ENCODE measurements at regions not wholly inside any gene's neighbourhood (a gene's known extent, or its start where the extent isn't known, plus 50 kb on each side); places are given as distances from the start of the nearest gene placed in this dataset.

DNA sequence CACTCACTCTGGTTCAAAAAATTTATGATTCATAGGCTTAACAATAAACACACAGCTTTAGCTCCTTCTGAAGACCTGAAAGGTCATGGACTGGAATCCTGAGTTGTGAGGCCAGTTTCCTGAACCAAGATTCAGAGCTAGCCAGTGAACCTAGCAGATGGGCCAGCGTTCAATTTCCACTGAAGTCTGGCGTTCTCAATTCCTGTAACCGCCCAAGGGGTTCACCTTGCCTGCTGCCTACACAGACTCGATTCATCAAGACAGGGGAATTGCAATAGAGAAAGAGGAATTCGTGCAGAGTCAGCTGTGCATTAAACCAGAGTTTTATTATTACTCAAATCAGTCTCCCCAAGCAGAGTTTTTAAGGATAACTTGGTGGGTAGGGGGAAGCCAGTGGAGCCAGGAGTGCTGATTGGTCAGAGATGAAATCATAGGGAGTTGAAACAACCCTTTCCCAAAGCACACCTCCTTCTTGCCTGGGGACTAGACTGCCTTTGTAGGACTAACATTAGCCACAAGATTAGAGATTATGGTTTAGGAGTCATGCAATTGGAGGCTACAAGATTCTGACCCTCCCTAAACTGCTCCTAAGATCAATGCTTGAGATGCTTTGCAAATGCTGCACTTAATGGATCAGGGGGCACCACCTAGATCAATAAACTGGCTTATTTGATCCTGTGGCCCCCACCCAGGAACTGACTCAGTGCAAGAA lies 117.5 kb upstream of the SHB start:
- no peak for TF ChIP-seq CTCF (conservative IDR thresholded peaks at IDR 0.05; ENCODE audit: low read depth, low read length)
- TF ChIP-seq EZH2 (IDR thresholded peaks at IDR 0.05; ENCODE audit: low read length, unreplicated experiment) = no peak

All from PC-3 (cell line).